ENCODE measurements at regions not wholly inside any gene's neighbourhood (a gene's known extent, or its start where the extent isn't known, plus 50 kb on each side); places are given as distances from the start of the nearest gene placed in this dataset.

- no peak for TF ChIP-seq CTCF (conservative IDR thresholded peaks at IDR 0.05; ENCODE audit: low read length)
- no peak for TF ChIP-seq EZH2phosphoT487 (IDR thresholded peaks at IDR 0.05; ENCODE audit: borderline replicate concordance)
These were observed 90.3 kb upstream of the SUCLG2 start for GRCh38 chr3:67744699-67745098.
